Spinal cord (tissue), 9 donors: ENCODE measurements at regions not wholly inside any gene's neighbourhood (a gene's known extent, or its start where the extent isn't known, plus 50 kb on each side); places are given as distances from the start of the nearest gene placed in this dataset.
A peak's percentile ranks its signal among the peaks of the same experiment; 100 is the strongest.

Experiments
- DNase-seq, 6 donors: peaks; one replicate each; pipeline versions ENCODE4 v3.0.0 to v3.0.0-alpha.2; 2013 to 2015; ENCODE audit warnings: low spot score in 6 of 6, low read depth in 4 of 6
- H3K27ac ChIP-seq: one replicate; pipeline ENCODE4 v1.5.1; 2013; ENCODE audit warnings: low read depth, low read length, control low read depth
- H3K27me3 ChIP-seq: one replicate; pipeline ENCODE4 v1.6.1; 2013; ENCODE audit warnings: low read length; ENCODE audit not compliant: control insufficient read depth, insufficient read depth
- H3K36me3 ChIP-seq: one replicate; pipeline ENCODE4 v1.6.1; 2013; ENCODE audit warnings: low read length; ENCODE audit not compliant: control insufficient read depth, insufficient read depth
- H3K4me1 ChIP-seq: one replicate; pipeline ENCODE4 v1.6.1; 2013; ENCODE audit warnings: low read length; ENCODE audit not compliant: control insufficient read depth, insufficient read depth
- H3K4me3 ChIP-seq: one replicate; pipeline ENCODE4 v1.5.1; 2013; ENCODE audit warnings: low read depth, low read length, control low read depth
- H3K9me3 ChIP-seq: one replicate; pipeline ENCODE4 v1.6.1; 2013; ENCODE audit warnings: low read length; ENCODE audit not compliant: control insufficient read depth, insufficient read depth
- WGBS: methylation state at CpG from one replicate; pipeline ENCODE4 v1.1.5; 2013; ENCODE audit warnings: missing lambda C conversion rate; ENCODE audit not compliant: insufficient coverage; 5-methylcytosine and 5-hydroxymethylcytosine counted together
- donor health status: healthy.

DNA sequence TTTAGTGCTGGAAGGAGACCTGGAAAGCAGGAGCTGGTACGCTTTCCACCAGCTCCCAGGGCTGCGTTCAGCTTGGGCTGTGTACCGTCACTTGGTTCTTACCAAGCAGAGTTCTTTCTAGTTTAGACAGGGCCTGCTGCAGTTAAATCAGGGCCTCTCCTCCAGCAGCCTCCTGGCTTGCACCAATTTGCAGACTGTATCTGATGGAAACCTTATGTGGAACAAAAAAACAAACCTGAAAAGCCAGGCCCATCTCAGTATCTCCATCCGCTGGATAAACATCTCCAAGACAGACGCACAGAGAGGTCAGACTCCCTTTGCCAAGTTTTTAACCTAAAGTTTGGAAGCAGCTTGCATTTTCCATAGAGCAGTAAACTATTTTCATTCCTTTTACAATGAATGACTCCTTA, 288.6 kb upstream of the SORL1-AS1 start:
- peak overlapping the region; percentile 96 for H3K27ac ChIP-seq

DNA sequence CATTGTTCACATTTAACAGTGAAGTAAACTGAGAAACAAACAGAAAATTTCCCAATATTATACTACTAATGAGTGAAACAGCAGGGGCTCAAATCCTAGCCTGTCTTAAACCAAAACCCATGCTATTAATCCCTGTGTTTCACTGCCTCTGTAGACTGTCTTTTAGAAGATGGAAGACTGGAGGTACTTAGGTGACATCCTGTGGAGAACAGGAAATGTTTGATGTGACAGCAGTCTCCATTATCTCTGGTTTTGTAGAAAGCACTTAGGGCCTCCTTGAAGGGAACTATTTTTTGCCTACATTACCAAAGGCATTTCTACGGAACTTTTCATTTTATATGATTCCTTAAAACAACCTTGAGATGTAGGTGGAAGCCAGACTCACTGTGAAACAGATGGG, 288.1 kb upstream of the SORL1-AS1 start:
- no peak for DNase-seq
- no CpG with 5 or more reads among the region's 1 CpG for WGBS
- Histone ChIP-seq H3K27me3 (no peaks in the 10 kb centered on the region), H3K36me3 (no peaks in the 10 kb centered on the region), H3K4me1 (peaks cover 10% of the 10 kb centered on the region), H3K9me3 (peaks cover 14% of the 10 kb centered on the region), H3K27ac (peak overlapping the region; percentile 96), H3K4me3 (no peak overlapping the region)

More for the DNA sequence above, 288.6 kb upstream of the SORL1-AS1 start:
- peaks cover 14% of the 10 kb centered on the region for H3K9me3 ChIP-seq
- no peaks in the 10 kb centered on the region for H3K27me3 ChIP-seq
- peak in 1 of 6 donors; percentile 69 for DNase-seq
- no peak overlapping the region for H3K4me3 ChIP-seq
- WGBS: 64% methylated on average over 3 of the region's 5 CpGs
- H3K4me1 ChIP-seq: peaks cover 10% of the 10 kb centered on the region
- H3K36me3 ChIP-seq: no peaks in the 10 kb centered on the region

DNA sequence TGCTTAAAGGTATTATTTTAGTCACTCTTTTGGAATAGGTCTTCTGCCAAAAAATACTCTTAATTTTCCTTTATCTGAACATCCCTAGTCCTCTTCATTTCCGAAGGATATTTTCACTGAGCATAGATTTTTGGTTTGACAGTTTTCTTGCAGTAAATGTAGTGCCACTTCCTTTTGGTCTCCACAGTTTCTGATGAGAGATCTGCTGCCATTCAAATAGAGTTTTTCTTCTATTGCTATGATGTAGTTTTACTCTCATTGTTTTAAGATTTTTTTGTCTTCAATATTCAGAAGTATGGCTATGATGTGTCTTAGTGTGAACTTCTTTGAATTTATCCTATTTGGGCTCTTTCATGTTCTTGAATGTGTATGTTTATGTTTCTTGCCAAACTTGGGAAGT, 281.1 kb upstream of the SORL1-AS1 start:
- H3K4me1 ChIP-seq: no peaks in the 10 kb centered on the region
- no peak overlapping the region for H3K27ac ChIP-seq
- WGBS: no CpG with 5 or more reads among the region's 1 CpG
- DNase-seq: no peak
- H3K9me3 ChIP-seq: peaks cover 2% of the 10 kb centered on the region
- H3K27me3 ChIP-seq: no peaks in the 10 kb centered on the region
- H3K4me3 ChIP-seq: no peak overlapping the region
- H3K36me3 ChIP-seq: no peaks in the 10 kb centered on the region

DNA sequence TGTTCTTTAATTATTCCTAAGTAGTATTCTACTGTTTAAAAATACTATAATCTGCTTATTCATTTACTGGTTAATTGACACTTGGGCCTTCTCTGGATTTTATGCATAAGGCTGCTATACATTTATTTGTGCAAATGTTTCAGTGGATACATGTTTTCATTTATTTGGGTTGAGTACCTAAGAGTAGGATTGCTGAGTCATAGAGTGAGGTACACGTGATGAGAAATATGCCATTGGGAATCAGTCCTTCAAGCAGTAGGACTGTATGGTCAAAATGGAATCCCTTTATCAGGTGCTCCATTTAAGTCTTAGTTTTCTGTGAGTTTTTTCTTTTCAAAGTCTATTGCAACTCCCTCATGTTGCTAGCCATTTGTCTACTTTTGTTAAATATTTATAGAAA, 275.2 kb upstream of the SORL1-AS1 start:
- no peaks in the 10 kb centered on the region for H3K27me3 ChIP-seq
- no CpG with 5 or more reads among the region's 1 CpG for WGBS
- H3K4me1 ChIP-seq: peaks cover 9% of the 10 kb centered on the region
- no peak for DNase-seq
- H3K9me3 ChIP-seq: no peaks in the 10 kb centered on the region
- H3K36me3 ChIP-seq: no peaks in the 10 kb centered on the region
- no peak overlapping the region for H3K27ac ChIP-seq
- no peak overlapping the region for H3K4me3 ChIP-seq

DNA sequence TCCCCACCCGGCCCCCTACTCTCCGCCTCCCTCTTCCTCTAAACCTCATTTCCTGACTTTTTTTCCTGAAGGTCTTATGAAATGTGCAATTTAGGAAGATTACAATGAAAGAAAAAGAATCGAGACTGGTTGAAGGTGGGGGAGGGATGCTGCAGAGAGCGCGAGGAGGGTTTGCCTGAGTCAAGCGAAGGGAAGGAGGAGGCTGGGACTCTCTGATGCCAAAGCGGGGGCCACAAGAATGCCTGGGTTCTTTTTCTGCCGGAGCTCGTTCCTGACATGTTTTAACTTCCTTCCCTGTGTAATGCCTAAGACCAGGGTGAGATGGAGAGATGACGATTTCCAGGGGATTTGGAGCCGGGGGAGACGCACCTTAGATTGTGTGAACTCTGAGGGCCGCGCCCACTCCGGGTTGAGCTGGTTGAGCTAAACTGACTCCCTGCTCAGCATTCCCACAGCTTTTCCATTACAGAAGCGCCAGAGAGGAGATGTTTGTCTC, 270.5 kb upstream of the SORL1-AS1 start:
- DNase-seq: peak in 4 of 6 donors; percentile 26 to 93 (median 63)
- H3K27ac ChIP-seq: peak overlapping the region; percentile 99
- no peaks in the 10 kb centered on the region for H3K27me3 ChIP-seq
- H3K36me3 ChIP-seq: no peaks in the 10 kb centered on the region
- H3K9me3 ChIP-seq: no peaks in the 10 kb centered on the region
- H3K4me3 ChIP-seq: peak overlapping the region; percentile 71
- H3K4me1 ChIP-seq: peaks cover 21% of the 10 kb centered on the region
- 3% methylated on average over 14 of the region's 16 CpGs for WGBS

DNA sequence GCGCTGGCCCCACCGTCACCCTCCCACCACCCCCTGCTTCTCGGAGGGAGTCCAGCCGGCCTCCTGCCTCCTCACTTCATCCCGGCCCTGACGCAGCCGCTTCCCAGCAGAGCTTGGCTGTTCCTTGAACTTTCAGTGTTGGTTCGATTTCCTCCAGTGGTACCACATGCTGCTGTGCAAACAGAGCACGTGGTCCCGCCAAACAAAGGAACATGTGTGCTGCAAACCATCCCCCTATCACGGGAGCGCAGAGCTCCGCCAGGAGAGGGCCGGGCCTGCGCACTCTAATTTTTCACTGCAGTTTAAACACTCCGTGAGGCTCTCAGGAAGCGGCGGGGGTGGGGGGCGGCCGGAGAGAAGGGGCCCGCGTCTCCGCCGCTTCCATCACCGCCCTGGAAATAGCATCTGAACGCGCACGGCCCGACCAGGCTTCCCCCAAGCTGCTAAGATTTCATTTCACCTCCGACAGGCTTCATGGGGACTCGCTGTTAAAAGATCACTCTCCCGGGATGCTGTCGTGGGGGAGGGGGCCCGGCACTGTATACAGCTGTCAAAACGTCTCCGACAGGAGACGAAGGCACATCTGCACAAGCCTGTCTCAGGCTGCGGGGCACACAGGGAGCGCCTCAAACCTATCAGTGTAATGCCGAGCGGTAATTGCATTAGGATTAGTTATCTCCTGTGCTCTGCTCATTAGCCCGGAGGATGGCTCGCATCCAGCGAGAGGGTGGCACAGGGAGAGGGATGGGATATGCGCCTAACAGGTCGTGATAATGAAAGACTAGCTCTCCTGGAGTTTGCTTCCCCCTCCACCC, 269.9 kb upstream of the SORL1-AS1 start:
- WGBS: under 1% methylated on average over 40 of the region's 46 CpGs
- Histone ChIP-seq H3K4me1 (peaks cover 21% of the 10 kb centered on the region), H3K4me3 (peak overlapping the region; percentile 71), H3K27ac (peak overlapping the region; percentile 99), H3K9me3 (no peaks in the 10 kb centered on the region), H3K36me3 (no peaks in the 10 kb centered on the region), H3K27me3 (no peaks in the 10 kb centered on the region)
- peak; percentile 89 to 99 (median 94) for DNase-seq

DNA sequence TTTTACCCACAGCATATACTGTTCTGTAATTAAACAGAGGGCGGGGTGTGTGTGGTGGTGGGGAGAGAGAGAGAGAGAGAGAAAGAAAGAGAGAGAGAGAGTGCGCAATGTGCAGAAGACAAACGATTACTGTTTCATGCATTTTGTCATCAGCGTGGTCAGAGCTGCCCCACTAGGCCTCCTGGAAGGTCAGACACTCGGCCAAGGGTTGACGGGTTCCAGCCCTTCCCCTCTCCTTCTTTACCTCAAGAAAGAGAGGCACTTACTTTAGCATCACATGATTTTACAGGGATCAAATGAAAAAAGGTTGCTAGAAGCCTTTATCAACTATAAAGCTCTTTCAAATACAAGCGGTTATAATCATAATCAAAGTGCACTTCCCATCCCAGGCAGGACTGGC, 269.2 kb upstream of the SORL1-AS1 start:
- Histone ChIP-seq H3K27me3 (no peaks in the 10 kb centered on the region), H3K27ac (peak overlapping the region; percentile 99), H3K4me1 (peaks cover 21% of the 10 kb centered on the region), H3K36me3 (no peaks in the 10 kb centered on the region), H3K9me3 (no peaks in the 10 kb centered on the region), H3K4me3 (peak overlapping the region; percentile 71)
- WGBS: 25% methylated on average over 6 of the region's 7 CpGs
- DNase-seq: peak in 1 of 6 donors; percentile 30

DNA sequence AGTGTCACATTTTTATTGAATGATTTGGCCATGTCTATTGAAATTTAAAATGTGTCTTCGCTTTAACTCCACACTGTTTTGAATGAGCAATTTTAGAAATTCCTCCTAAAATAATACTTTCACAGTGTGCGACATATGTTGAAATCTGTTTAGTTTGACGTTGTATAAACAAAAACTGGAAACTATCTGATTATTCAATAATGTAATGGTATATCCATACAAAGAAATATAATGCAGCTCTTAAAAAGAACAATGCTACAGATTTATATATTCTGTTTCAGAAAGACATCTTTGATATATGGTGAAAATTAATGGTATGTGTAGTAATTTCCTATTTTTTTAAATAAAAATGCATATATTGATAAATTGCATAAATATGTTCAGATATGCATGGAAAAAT, 268.7 kb upstream of the SORL1-AS1 start:
- DNase-seq: no peak
- H3K4me1 ChIP-seq: peaks cover 21% of the 10 kb centered on the region
- no peaks in the 10 kb centered on the region for H3K27me3 ChIP-seq
- H3K4me3 ChIP-seq: no peak overlapping the region
- peak overlapping the region; percentile 99 for H3K27ac ChIP-seq
- no peaks in the 10 kb centered on the region for H3K9me3 ChIP-seq
- no peaks in the 10 kb centered on the region for H3K36me3 ChIP-seq
- no CpG with 5 or more reads among the region's 3 CpGs for WGBS

DNA sequence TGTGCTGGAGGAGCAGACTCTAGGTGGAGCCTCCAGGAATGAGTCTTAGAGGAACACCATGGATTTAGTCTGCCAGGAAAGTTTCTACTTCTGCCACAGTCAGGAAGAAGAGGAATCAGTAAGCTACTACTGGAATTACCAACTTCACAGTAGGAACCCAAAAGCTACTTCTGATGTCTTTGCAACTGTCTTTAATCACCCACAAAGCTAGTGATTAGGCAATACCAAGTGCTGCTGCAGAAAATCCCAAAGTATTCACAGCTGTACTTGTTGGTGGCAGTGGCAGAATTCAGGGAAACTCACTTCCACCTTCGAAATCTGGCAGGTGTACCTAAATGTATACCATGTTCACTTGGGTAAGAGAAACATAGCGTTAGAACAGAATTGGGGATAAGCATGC, 264.5 kb upstream of the SORL1-AS1 start:
- no peak overlapping the region for H3K4me3 ChIP-seq
- H3K9me3 ChIP-seq: no peaks in the 10 kb centered on the region
- DNase-seq: no peak
- H3K36me3 ChIP-seq: no peaks in the 10 kb centered on the region
- no peak overlapping the region for H3K27ac ChIP-seq
- no peaks in the 10 kb centered on the region for H3K27me3 ChIP-seq
- H3K4me1 ChIP-seq: peaks cover 6% of the 10 kb centered on the region
- WGBS: 100% methylated on average over 2 of the region's 2 CpGs

DNA sequence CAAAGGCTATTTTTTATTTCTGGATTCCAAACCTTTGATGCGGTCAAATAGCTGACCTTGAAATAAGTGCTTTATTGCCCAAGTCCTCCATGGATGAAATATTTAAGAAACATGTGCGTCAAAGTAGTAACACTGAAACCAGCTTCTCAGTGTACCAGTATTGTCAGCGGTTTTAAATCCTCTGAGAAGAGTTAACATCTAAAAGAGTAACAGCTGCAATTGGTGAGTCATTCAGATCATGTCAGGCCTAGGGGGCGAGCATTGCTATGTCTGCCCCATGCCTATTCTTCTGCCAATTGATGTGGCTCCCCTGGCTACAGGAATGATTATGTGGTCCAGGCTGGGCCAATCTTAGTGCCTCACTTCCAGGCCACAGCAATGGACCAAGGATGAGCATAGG, 263.3 kb upstream of the SORL1-AS1 start:
- Histone ChIP-seq H3K9me3 (no peaks in the 10 kb centered on the region), H3K4me3 (no peak overlapping the region), H3K4me1 (no peaks in the 10 kb centered on the region), H3K27me3 (no peaks in the 10 kb centered on the region), H3K36me3 (no peaks in the 10 kb centered on the region), H3K27ac (no peak overlapping the region)
- DNase-seq: no peak
- 88% methylated on average over 2 of the region's 4 CpGs for WGBS
